H1 (cell line): ENCODE measurements at regions not wholly inside any gene's neighbourhood (a gene's known extent, or its start where the extent isn't known, plus 50 kb on each side); places are given as distances from the start of the nearest gene placed in this dataset.

Experiments used
- CTCF ChIA-PET: fragments of 300-600 bp; sonication (Branson Sonifier 250); formaldehyde crosslinking; loops from one replicate; lab custom pipeline; 2021; ENCODE audit not compliant: partially characterized antibody; lab: Charles Lee
- POLR2A ChIA-PET: fragments of 300-600 bp; sonication (Branson Sonifier 250); formaldehyde crosslinking; loops from one replicate; lab custom pipeline; 2021; ENCODE audit warnings: inconsistent platforms; ENCODE audit not compliant: partially characterized antibody; lab: Charles Lee
- DNase-seq, 2 experiments: peaks; one replicate each; pipeline versions ENCODE4 v3.0.0 to v3.0.0-alpha.2; 2010 to 2022; ENCODE audit warnings: low spot score in 2 of 2, low read depth in 1 of 2, mixed read lengths in 1 of 2
- FAIRE-seq: peaks from 2 replicates; lab custom pipeline; 2011; peaks lifted over from hg19 to GRCh38; lab: Jason Lieb, UNC
- H2AFZ ChIP-seq: 2 replicates; pipeline ENCODE4 v1.8.1; 2012; ENCODE audit warnings: low read length, inconsistent platforms
- H2AK5ac ChIP-seq: 2 replicates; pipeline ENCODE4 v1.6.1; 2013; ENCODE audit warnings: low read depth, low read length
- H2BK120ac ChIP-seq: replicated peaks from 2 replicates; pipeline ENCODE3; 2013; ENCODE audit warnings: low read depth, low read length, inconsistent platforms
- H2BK12ac ChIP-seq: 2 replicates; pipeline ENCODE4 v1.6.1; 2013; ENCODE audit warnings: low read depth, low read length
- H2BK15ac ChIP-seq: 2 replicates; pipeline ENCODE4 v1.6.1; 2013; ENCODE audit warnings: low read length
- H2BK20ac ChIP-seq: 2 replicates; pipeline ENCODE4 v1.6.1; 2013; ENCODE audit warnings: low read length
- H2BK5ac ChIP-seq: 2 replicates; pipeline ENCODE4 v1.6.1; 2013; ENCODE audit warnings: low read depth, low read length
- H3K14ac ChIP-seq: 2 replicates; pipeline ENCODE4 v1.6.1; 2013; ENCODE audit warnings: inconsistent platforms; ENCODE audit not compliant: insufficient read length
- H3K18ac ChIP-seq: 2 replicates; pipeline ENCODE4 v1.6.1; 2013; ENCODE audit warnings: low read length; ENCODE audit errors: extremely low read depth
- H3K23ac ChIP-seq: 2 replicates; pipeline ENCODE4 v1.6.1; 2013; ENCODE audit warnings: inconsistent platforms; ENCODE audit not compliant: insufficient read length
- H3K23me2 ChIP-seq: 2 replicates; pipeline ENCODE4 v1.6.1; 2013; ENCODE audit warnings: low read depth, low read length
- H3K27ac ChIP-seq: 2 replicates; pipeline ENCODE4 v1.6.1; 2011; ENCODE audit warnings: low read depth, low read length, inconsistent platforms
- H3K27me3 ChIP-seq, 4 experiments: replicated peaks in 1 of 4; 1 replicate in 1 of 4; 2 replicates in 3 of 4; pipeline versions ENCODE4 v1.6.1 to v1.8.1; 2011 to 2013; ENCODE audit warnings: low read length in 3 of 4, mild to moderate bottlenecking in 3 of 4, inconsistent platforms in 2 of 4, mixed read lengths in 2 of 4, moderate library complexity in 1 of 4; ENCODE audit not compliant: control insufficient read depth in 3 of 4, insufficient read depth in 3 of 4; ENCODE audit errors: extremely low read depth in 1 of 4
- H3K36me3 ChIP-seq, 4 experiments: 2 replicates each; pipeline versions ENCODE4 v1.6.1 to v1.8.1; 2011 to 2013; ENCODE audit warnings: mild to moderate bottlenecking in 4 of 4, low read length in 3 of 4, moderate library complexity in 2 of 4, control low read depth in 1 of 4, inconsistent platforms in 1 of 4; ENCODE audit not compliant: insufficient read depth in 4 of 4, control insufficient read depth in 2 of 4
- H3K4ac ChIP-seq: replicated peaks from 2 replicates; pipeline ENCODE3; 2013; ENCODE audit warnings: low read length, low read depth, mixed read lengths, inconsistent platforms; ENCODE audit not compliant: insufficient read length
- H3K4me1 ChIP-seq, 4 experiments: replicated peaks in 1 of 4; 1 replicate in 1 of 4; 2 replicates in 3 of 4; pipeline versions ENCODE4 v1.6.1 to v1.8.1; 2011 to 2013; ENCODE audit warnings: low read length in 3 of 4, inconsistent platforms in 2 of 4, mixed read lengths in 1 of 4; ENCODE audit not compliant: insufficient read depth in 4 of 4, control insufficient read depth in 3 of 4
- H3K4me2 ChIP-seq, 2 experiments: 2 replicates each; pipeline versions ENCODE4 v1.6.1 to v1.8.1; 2011 to 2013; ENCODE audit warnings: low read depth in 2 of 2, low read length in 2 of 2, control low read depth in 1 of 2, inconsistent platforms in 1 of 2, mild to moderate bottlenecking in 1 of 2; ENCODE audit not compliant: insufficient read depth in 1 of 2
- H3K4me3 ChIP-seq, 4 experiments: fragments of 200-600, 300-600 bp in 1 of 4; sonication (generic), shearing (Covaris generic), sonication (Bioruptor Twin) in 1 of 4; 2 replicates each; pipeline versions ENCODE4 v1.5.1 to v1.8.1; 2011 to 2016; ENCODE audit warnings: low read length in 4 of 4, low read depth in 3 of 4, control low read depth in 2 of 4, inconsistent platforms in 2 of 4, mild to moderate bottlenecking in 2 of 4, mixed read lengths in 1 of 4, moderate library complexity in 1 of 4; ENCODE audit not compliant: insufficient read depth in 2 of 4; ENCODE audit errors: extremely low read depth in 1 of 4
- H3K56ac ChIP-seq: replicated peaks from 2 replicates; pipeline ENCODE3; 2013; ENCODE audit warnings: low read depth, mild to moderate bottlenecking, mixed read lengths, low read length, inconsistent platforms; ENCODE audit not compliant: insufficient read length
- H3K79me1 ChIP-seq: 2 replicates; pipeline ENCODE4 v1.6.1; 2013; ENCODE audit warnings: low read depth, low read length, control low read depth
- H3K79me2 ChIP-seq, 2 experiments: 2 replicates each; pipeline versions ENCODE4 v1.6.1 to v1.8.1; 2012 to 2013; ENCODE audit warnings: low read length in 2 of 2, mild to moderate bottlenecking in 2 of 2, inconsistent platforms in 1 of 2; ENCODE audit not compliant: insufficient read depth in 2 of 2, control insufficient read depth in 1 of 2
- H3K9ac ChIP-seq, 4 experiments: replicated peaks in 1 of 4; 1 replicate in 1 of 4; 2 replicates in 3 of 4; pipeline versions ENCODE4 v1.6.1 to v1.8.1; 2011 to 2013; ENCODE audit warnings: low read depth in 3 of 4, low read length in 3 of 4, control low read depth in 2 of 4, mild to moderate bottlenecking in 2 of 4, moderate library complexity in 2 of 4, inconsistent platforms in 1 of 4; ENCODE audit errors: extremely low read depth in 1 of 4
- H3K9me3 ChIP-seq, 2 experiments: 2 replicates each; pipeline versions ENCODE4 v1.6.1 to v1.8.1; 2012 to 2013; ENCODE audit warnings: mild to moderate bottlenecking in 2 of 2, moderate library complexity in 2 of 2, control low read depth in 1 of 2, inconsistent platforms in 1 of 2, low read depth in 1 of 2, low read length in 1 of 2, mixed read lengths in 1 of 2; ENCODE audit not compliant: insufficient read depth in 2 of 2
- H4K20me1 ChIP-seq, 2 experiments: replicated peaks in 1 of 2; 2 replicates each; pipeline versions ENCODE3 to v1.8.1; 2011 to 2013; ENCODE audit warnings: inconsistent platforms in 2 of 2, low read length in 2 of 2, mild to moderate bottlenecking in 1 of 2; ENCODE audit not compliant: insufficient read depth in 2 of 2, control insufficient read depth in 1 of 2
- H4K5ac ChIP-seq: 2 replicates; pipeline ENCODE4 v1.6.1; 2013; ENCODE audit warnings: low read length, low read depth, mixed read lengths, inconsistent platforms; ENCODE audit not compliant: insufficient read length
- H4K8ac ChIP-seq: 2 replicates; pipeline ENCODE4 v1.8.0; 2013; ENCODE audit warnings: mild to moderate bottlenecking, moderate library complexity, low read length, inconsistent platforms; ENCODE audit not compliant: insufficient read depth; ENCODE audit errors: extremely low read depth
- H4K91ac ChIP-seq: replicated peaks from 2 replicates; pipeline ENCODE3; 2013; ENCODE audit warnings: low read length, mixed read lengths, inconsistent platforms; ENCODE audit not compliant: insufficient read length
- CBX8 ChIP-seq: fragments of 300-800, 300-1000 bp; sonication (generic); IDR thresholded peaks from 2 replicates; pipeline ENCODE4 v1.7.1; 2016; ENCODE audit warnings: low read depth, low read length, borderline replicate concordance
- CEBPB ChIP-seq: IDR thresholded peaks from 2 replicates; pipeline ENCODE4 v1.6.1; 2012; ENCODE audit warnings: low read depth, low read length
- EP300 ChIP-seq, 2 experiments: IDR thresholded peaks; 1 replicate in 1 of 2; 2 replicates in 1 of 2; pipeline ENCODE4 v1.6.1; 2011 to 2012; ENCODE audit warnings: low read depth in 2 of 2, low read length in 2 of 2, mild to moderate bottlenecking in 2 of 2, borderline replicate concordance in 1 of 2, inconsistent platforms in 1 of 2, moderate library complexity in 1 of 2
- KDM4A ChIP-seq: IDR thresholded peaks from one replicate; pipeline ENCODE4 v1.7.1; 2012; ENCODE audit warnings: low read depth, mild to moderate bottlenecking, moderate library complexity, low read length, inconsistent platforms; ENCODE audit not compliant: severe bottlenecking
- MAX ChIP-seq: IDR thresholded peaks from 2 replicates; pipeline ENCODE4 v1.6.1; 2012; ENCODE audit warnings: inconsistent platforms
- SUZ12 ChIP-seq: fragments of 200-600 bp; sonication (generic); IDR thresholded peaks from 2 replicates; pipeline ENCODE4 v1.6.1; 2012; ENCODE audit warnings: mild to moderate bottlenecking, inconsistent platforms, low read length, moderate library complexity, mixed read lengths
- ZNF274 ChIP-seq: IDR thresholded peaks from 2 replicates; pipeline ENCODE4 v1.7.0; 2012; ENCODE audit warnings: low read length, borderline replicate concordance; ENCODE audit errors: extremely low read depth
- WGBS, 2 experiments: shearing (Covaris generic) in 1 of 2; methylation state at CpG; one replicate each; pipeline versions ENCODE4 v1.1.6 to v1.1.7; 2013 to 2015; ENCODE audit warnings: low lambda C conversion rate in 2 of 2, mixed read lengths in 2 of 2, inconsistent platforms in 1 of 2, low coverage in 1 of 2, missing lambda C conversion rate in 1 of 2; ENCODE audit not compliant: insufficient replicate concordance in 2 of 2, insufficient coverage in 1 of 2, insufficient read length in 1 of 2; ENCODE audit errors: extremely low coverage in 1 of 2, missing lambda C conversion rate in 1 of 2; 5-methylcytosine and 5-hydroxymethylcytosine counted together

DNA sequence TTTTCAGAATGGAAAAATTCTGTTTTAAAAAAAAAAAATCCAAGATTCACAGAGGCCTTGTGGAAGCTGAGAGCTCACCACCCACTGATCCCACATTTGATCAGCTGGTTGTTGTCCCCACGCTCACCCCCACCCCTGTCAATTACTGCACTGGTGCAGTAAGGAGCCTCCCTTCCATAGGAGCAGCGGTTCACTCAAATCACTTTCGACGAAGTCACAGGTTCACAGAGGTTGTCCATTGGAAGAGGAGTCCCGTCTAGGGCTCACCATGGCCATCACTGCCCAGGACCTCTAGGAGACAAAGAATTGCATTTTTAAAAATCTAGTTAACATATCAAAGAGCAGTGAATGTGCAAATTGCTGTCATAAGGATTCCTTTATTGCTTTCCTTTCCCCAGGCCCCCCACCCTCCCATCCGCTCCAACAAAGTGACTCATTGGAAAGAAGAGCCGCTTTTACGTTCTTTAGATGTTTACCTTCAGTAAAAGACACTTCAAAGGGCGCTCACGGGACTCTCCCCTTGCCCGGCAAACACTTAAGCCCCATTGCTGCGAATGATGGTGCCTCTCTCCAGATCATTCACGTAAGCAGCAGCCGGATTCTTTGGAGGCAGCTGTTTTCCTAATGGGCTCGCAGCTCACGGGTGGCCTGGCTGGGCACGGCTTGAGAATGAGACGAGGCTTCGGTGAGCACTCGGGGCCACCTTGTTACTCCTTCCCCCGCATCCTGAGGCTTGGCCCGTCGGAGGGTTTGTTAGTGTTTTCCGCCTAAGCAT lies 165.5 kb upstream of the SALL3 start:
- peak overlapping the region; percentile 80; the same call in 1 of the 2 replicates for H2BK12ac ChIP-seq
- H4K8ac ChIP-seq, result no peak overlapping the region
- no peak overlapping the region for H2BK15ac ChIP-seq
- H3K4me1 ChIP-seq, result peaks cover 3 to 13% (median 7%) of the 10 kb centered on the region in 4 experiments
- H3K23me2 ChIP-seq, result peaks cover 6% of the 10 kb centered on the region; the same call in 1 of the 2 replicates
- no peak overlapping the region for H2AK5ac ChIP-seq
- H3K9me3 ChIP-seq, result peaks cover 3% of the 10 kb centered on the region in 2 experiments; a peak in 2 of 4 replicates
- H3K4me3 ChIP-seq, result 0 out of 8 replicates have a peak overlapping the region, but pooled peaks of 1 of the 4 experiments have one; percentile 3
- FAIRE-seq, result no peak
- no peak overlapping the region for H3K9ac ChIP-seq
- CTCF ChIA-PET, result interaction anchor here (1.0 kb wide), 1 partner anchor 63 kb away, joined by 3 read pairs; no protein-coding TSS in a partner anchor
- no peaks in the 10 kb centered on the region for H3K27me3 ChIP-seq
- no peaks in the 10 kb centered on the region for H3K36me3 ChIP-seq
- no peak for TF ChIP-seq CBX8
- no peak for TF ChIP-seq SUZ12
- TF ChIP-seq KDM4A, result no peak
- no peak for TF ChIP-seq CEBPB
- no peak for TF ChIP-seq ZNF274
- TF ChIP-seq EP300 (IDR thresholded peaks at IDR 0.05; ENCODE audit: borderline replicate concordance in 1 of 2, low read depth in 2 of 2, low read length in 2 of 2), result no peak
- no peak for TF ChIP-seq MAX
- H3K23ac ChIP-seq, result no peak overlapping the region
- no peaks in the 10 kb centered on the region for H3K79me1 ChIP-seq
- no peak overlapping the region for H3K27ac ChIP-seq
- H2AFZ ChIP-seq, result peak overlapping the region; percentile 68; the same call in 1 of the 2 replicates
- H4K91ac ChIP-seq, result no peak overlapping the region
- H3K56ac ChIP-seq, result no peak overlapping the region
- 76% methylated on average over 24 of the region's 24 CpGs; no CpG with 5 or more reads in 1 of the 2 experiments for WGBS, 2 experiments
- H3K4me2 ChIP-seq, result peak overlapping the region; percentile 15 to 56; a peak in 3 of 4 replicates
- peaks cover 0 to 6% of the 10 kb centered on the region in 2 experiments for H4K20me1 ChIP-seq
- POLR2A ChIA-PET, result no interaction called here
- no peak overlapping the region for H3K4ac ChIP-seq
- H3K18ac ChIP-seq, result peak overlapping the region; percentile 32
- no peak overlapping the region for H3K14ac ChIP-seq
- no peaks in the 10 kb centered on the region for H3K79me2 ChIP-seq
- no peak overlapping the region for H2BK20ac ChIP-seq
- H2BK5ac ChIP-seq, result no peak overlapping the region
- no peak overlapping the region for H4K5ac ChIP-seq
- no peak overlapping the region for H2BK120ac ChIP-seq
- peak in 1 of 2 experiments; percentile 7 for DNase-seq
